ENCODE measurements at regions not wholly inside any gene's neighbourhood (a gene's known extent, or its start where the extent isn't known, plus 50 kb on each side); places are given as distances from the start of the nearest gene placed in this dataset.

- no peak for DNase-seq
These were observed 162.8 kb downstream of the SREK1 start for GRCh38 chr5:66306844-66307315.

- DNase-seq = peak; percentile 45
These were observed 163.6 kb downstream of the SREK1 start for GRCh38 chr5:66307647-66308241.

- DNase-seq = no peak
These were observed 168.2 kb downstream of the SREK1 start for GRCh38 chr5:66312266-66312665.

- DNase-seq = no peak
These were observed 171.7 kb downstream of the SREK1 start for GRCh38 chr5:66315784-66316183.

GRCh38 chr5:66322786-66323528 lies 178.9 kb downstream of the SREK1 start:
- DNase-seq = no peak

GRCh38 chr5:66323529-66323895 lies 179.4 kb downstream of the SREK1 start:
- DNase-seq = no peak

- DNase-seq = peak; percentile 1
These were observed 180.3 kb downstream of the SREK1 start for GRCh38 chr5:66324357-66324756.

- no peak for DNase-seq
These were observed 182.2 kb downstream of the SREK1 start for GRCh38 chr5:66326276-66326675.

- no peak for DNase-seq
These were observed 182.9 kb downstream of the SREK1 start for GRCh38 chr5:66327008-66327407.

- DNase-seq = no peak
These were observed 185.0 kb downstream of the SREK1 start for GRCh38 chr5:66329078-66329477.

GRCh38 chr5:66333192-66333591 lies 189.1 kb downstream of the SREK1 start:
- DNase-seq = no peak

GRCh38 chr5:66337626-66338226 lies 193.6 kb downstream of the SREK1 start:
- DNase-seq = no peak

- no peak for DNase-seq
These were observed 194.7 kb downstream of the SREK1 start for GRCh38 chr5:66338828-66339227.

- no peak for DNase-seq
These were observed 195.8 kb downstream of the SREK1 start for GRCh38 chr5:66339896-66340295.

GRCh38 chr5:66340786-66341185 lies 196.7 kb downstream of the SREK1 start:
- DNase-seq = no peak

- DNase-seq = no peak
These were observed 198.3 kb downstream of the SREK1 start for GRCh38 chr5:66342341-66342880.

- no peak for DNase-seq
These were observed 199.4 kb downstream of the SREK1 start for GRCh38 chr5:66343370-66344071.

- DNase-seq = no peak
These were observed 200.4 kb downstream of the SREK1 start for GRCh38 chr5:66344544-66344943.

GRCh38 chr5:66345281-66345680 lies 201.2 kb downstream of the SREK1 start:
- DNase-seq = no peak

- no peak for DNase-seq
These were observed 202.8 kb downstream of the SREK1 start for GRCh38 chr5:66346869-66347268.

- DNase-seq = no peak
These were observed 204.5 kb downstream of the SREK1 start for GRCh38 chr5:66348387-66349125.

- DNase-seq = no peak
These were observed 207.7 kb downstream of the SREK1 start for GRCh38 chr5:66351813-66352212.

GRCh38 chr5:66353186-66353585 lies 209.1 kb downstream of the SREK1 start:
- DNase-seq = no peak
